HG02610 (cell line): ENCODE measurements at regions not wholly inside any gene's neighbourhood (a gene's known extent, or its start where the extent isn't known, plus 50 kb on each side); places are given as distances from the start of the nearest gene placed in this dataset.
"Not testable (repeated sequence)": the region's sequence is repeated elsewhere in the genome, so short reads cannot be mapped to it uniquely, and the experiment has no call there.

Source experiments
- ATAC-seq: cut with Tn5 transposase; IDR thresholded peaks from one replicate; pipeline ENCODE4 v1.9.1; 2021; ENCODE audit warnings: mild to moderate bottlenecking, moderate library complexity; ENCODE audit not compliant: unreplicated experiment

GRCh38 chr21:34271189-34271851 is 92.5 kb upstream of the KCNE2 start:
- no peak for ATAC-seq

GRCh38 chr21:34272321-34272720 is 91.5 kb upstream of the KCNE2 start:
- no peak for ATAC-seq

- ATAC-seq = no peak
Observed at GRCh38 chr21:34274001-34274400, 89.8 kb upstream of the KCNE2 start.

- peak; percentile 64 for ATAC-seq
Observed at GRCh38 chr21:34276711-34277425, 86.9 kb upstream of the KCNE2 start.

- no peak for ATAC-seq
Observed at GRCh38 chr21:34278451-34278850, 85.4 kb upstream of the KCNE2 start.

GRCh38 chr21:34279285-34279684 is 84.5 kb upstream of the KCNE2 start:
- no peak for ATAC-seq

- no peak for ATAC-seq
Observed at GRCh38 chr21:34279883-34280282, 83.9 kb upstream of the KCNE2 start.

GRCh38 chr21:34280389-34280795 is 83.4 kb upstream of the KCNE2 start:
- ATAC-seq = no peak

- ATAC-seq = no peak
Observed at GRCh38 chr21:34280959-34281358, 82.8 kb upstream of the KCNE2 start.

GRCh38 chr21:34282223-34282622 is 81.6 kb upstream of the KCNE2 start:
- ATAC-seq = no peak

- no peak for ATAC-seq
Observed at GRCh38 chr21:34284666-34285065, 79.1 kb upstream of the KCNE2 start.

- ATAC-seq = not testable (repeated sequence)
Observed at GRCh38 chr21:34288042-34288441, 75.8 kb upstream of the KCNE2 start.

- no peak for ATAC-seq
Observed at GRCh38 chr21:34289856-34290255, 74.0 kb upstream of the KCNE2 start.

GRCh38 chr21:34296878-34297277 is 66.9 kb upstream of the KCNE2 start:
- no peak for ATAC-seq

- ATAC-seq = no peak
Observed at GRCh38 chr21:34298534-34299167, 65.2 kb upstream of the KCNE2 start.

GRCh38 chr21:34299168-34299539 is 64.7 kb upstream of the KCNE2 start:
- no peak for ATAC-seq

- no peak for ATAC-seq
Observed at GRCh38 chr21:34302521-34302920, 61.3 kb upstream of the KCNE2 start.

GRCh38 chr21:34305605-34306604 is 57.9 kb upstream of the KCNE2 start:
- ATAC-seq = no peak

GRCh38 chr21:34307991-34308532 is 55.7 kb upstream of the KCNE2 start:
- ATAC-seq = no peak

GRCh38 chr21:34311561-34312330 is 52.1 kb upstream of the KCNE2 start:
- no peak for ATAC-seq
